Brain microvascular endothelial cell (primary cell): ENCODE measurements at regions not wholly inside any gene's neighbourhood (a gene's known extent, or its start where the extent isn't known, plus 50 kb on each side); places are given as distances from the start of the nearest gene placed in this dataset.

Experiments
- DNase-seq: peaks from one replicate; pipeline ENCODE4 v3.0.0-alpha.2; 2020
- H3K27ac ChIP-seq: fragments of 250-450 bp; sonication (Bioruptor Pico); 2 replicates; pipeline ENCODE4 v1.5.1; 2020; ENCODE audit warnings: mild to moderate bottlenecking, moderate library complexity
- H3K27me3 ChIP-seq: fragments of 250-450 bp; sonication (Bioruptor Pico); replicated peaks from 2 replicates; pipeline ENCODE4 v1.5.1; 2020; ENCODE audit warnings: mild to moderate bottlenecking
- H3K36me3 ChIP-seq: fragments of 250-450 bp; sonication (Bioruptor Pico); replicated peaks from 2 replicates; pipeline ENCODE4 v1.5.1; 2020; ENCODE audit warnings: mild to moderate bottlenecking
- H3K4me3 ChIP-seq: 2 replicates; pipeline ENCODE4 v1.5.1; 2011; ENCODE audit warnings: low read depth, mild to moderate bottlenecking, control low read depth, low read length, moderate library complexity
- in situ Hi-C: cut with HindIII; loops from 2 replicates; pipeline ENCODE4 v1.10.0; 2017; ENCODE audit warnings: low sequenced_read_pairs, low pct_ligation_motif_present
- TF ChIP-seq, protein P1 (sequence below): IDR thresholded peaks from 2 replicates; pipeline ENCODE4 v1.5.1; 2011; ENCODE audit warnings: low read depth, mild to moderate bottlenecking, moderate library complexity, low read length, control low read depth, inconsistent platforms; ENCODE audit errors: missing control alignments

- no peak for DNase-seq
Observed at GRCh38 chr16:5367951-5368350, 270.4 kb upstream of the EEF2KMT start.

GRCh38 chr16:5366126-5366525 lies 268.5 kb upstream of the EEF2KMT start:
- Histone ChIP-seq H3K4me3 (no peak overlapping the region), H3K27me3 (no peaks in the 10 kb centered on the region), H3K36me3 (no peaks in the 10 kb centered on the region), H3K27ac (no peak overlapping the region)
- no peak for DNase-seq
- TF ChIP-seq, protein P1, sequence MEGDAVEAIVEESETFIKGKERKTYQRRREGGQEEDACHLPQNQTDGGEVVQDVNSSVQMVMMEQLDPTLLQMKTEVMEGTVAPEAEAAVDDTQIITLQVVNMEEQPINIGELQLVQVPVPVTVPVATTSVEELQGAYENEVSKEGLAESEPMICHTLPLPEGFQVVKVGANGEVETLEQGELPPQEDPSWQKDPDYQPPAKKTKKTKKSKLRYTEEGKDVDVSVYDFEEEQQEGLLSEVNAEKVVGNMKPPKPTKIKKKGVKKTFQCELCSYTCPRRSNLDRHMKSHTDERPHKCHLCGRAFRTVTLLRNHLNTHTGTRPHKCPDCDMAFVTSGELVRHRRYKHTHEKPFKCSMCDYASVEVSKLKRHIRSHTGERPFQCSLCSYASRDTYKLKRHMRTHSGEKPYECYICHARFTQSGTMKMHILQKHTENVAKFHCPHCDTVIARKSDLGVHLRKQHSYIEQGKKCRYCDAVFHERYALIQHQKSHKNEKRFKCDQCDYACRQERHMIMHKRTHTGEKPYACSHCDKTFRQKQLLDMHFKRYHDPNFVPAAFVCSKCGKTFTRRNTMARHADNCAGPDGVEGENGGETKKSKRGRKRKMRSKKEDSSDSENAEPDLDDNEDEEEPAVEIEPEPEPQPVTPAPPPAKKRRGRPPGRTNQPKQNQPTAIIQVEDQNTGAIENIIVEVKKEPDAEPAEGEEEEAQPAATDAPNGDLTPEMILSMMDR, result no peak
- in situ Hi-C loops, result no loop called here

More at GRCh38 chr16:5367951-5368350, 270.4 kb upstream of the EEF2KMT start:
- Histone ChIP-seq H3K27me3 (no peaks in the 10 kb centered on the region), H3K27ac (no peak overlapping the region), H3K36me3 (no peaks in the 10 kb centered on the region), H3K4me3 (no peak overlapping the region)
- in situ Hi-C loops, result no loop called here
- TF ChIP-seq, protein P1, result no peak

- Histone ChIP-seq H3K36me3 (no peaks in the 10 kb centered on the region), H3K27me3 (no peaks in the 10 kb centered on the region), H3K4me3 (no peak overlapping the region), H3K27ac (no peak overlapping the region)
- no peak for DNase-seq
- in situ Hi-C loops, result no loop called here
- TF ChIP-seq, protein P1, result no peak
Observed at GRCh38 chr16:5364186-5364585, 266.6 kb upstream of the EEF2KMT start.

DNA sequence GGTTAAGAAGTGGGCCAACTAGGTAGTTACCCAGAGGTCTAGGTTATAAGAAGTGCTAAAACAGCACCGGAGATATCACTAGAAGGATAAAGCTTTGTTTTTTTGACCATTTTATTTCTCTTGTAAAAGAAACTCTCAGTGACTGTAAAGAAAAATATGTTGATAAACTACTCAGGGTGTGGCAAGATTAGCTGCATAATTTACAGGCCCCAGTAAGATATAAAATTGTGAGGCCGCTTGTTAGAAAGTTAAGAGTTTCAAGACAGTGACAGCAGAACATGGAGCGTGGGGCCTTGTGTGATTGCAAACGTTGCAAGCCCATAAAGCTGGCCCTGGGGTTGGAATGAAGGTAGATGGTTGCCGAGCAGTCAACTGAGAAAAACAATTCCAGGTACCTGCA lies 263.7 kb upstream of the EEF2KMT start:
- H3K27ac ChIP-seq, result no peak overlapping the region
- H3K4me3 ChIP-seq, result no peak overlapping the region
- no peak for DNase-seq
- TF ChIP-seq, protein P1, result no peak
- in situ Hi-C loops, result no loop called here
- no peaks in the 10 kb centered on the region for H3K36me3 ChIP-seq
- H3K27me3 ChIP-seq, result no peaks in the 10 kb centered on the region

- no peak overlapping the region for H3K4me3 ChIP-seq
- no peaks in the 10 kb centered on the region for H3K36me3 ChIP-seq
- in situ Hi-C loops, result no loop called here
- no peaks in the 10 kb centered on the region for H3K27me3 ChIP-seq
- no peak for DNase-seq
- no peak overlapping the region for H3K27ac ChIP-seq
- TF ChIP-seq, protein P1, result no peak
Observed at GRCh38 chr16:5354645-5355044, 257.1 kb upstream of the EEF2KMT start.
